AG04450 (cell line): ENCODE measurements at regions not wholly inside any gene's neighbourhood (a gene's known extent, or its start where the extent isn't known, plus 50 kb on each side); places are given as distances from the start of the nearest gene placed in this dataset.

ENCODE experiments used
- CTCF ChIA-PET: fragments of 300-600, 350-600 bp; formaldehyde crosslinking; extraction: SDS; loops from one replicate; lab custom pipeline; 2022; ENCODE audit warnings: antibody characterized with exemption, inconsistent platforms; lab: Charles Lee
- POLR2A ChIA-PET: fragments of 350-600 bp; formaldehyde crosslinking; extraction: SDS; loops from one replicate; lab custom pipeline; 2021; ENCODE audit warnings: antibody characterized with exemption, inconsistent platforms; lab: Yijun Ruan, JAX
- DNase-seq: peaks from one replicate; pipeline ENCODE4 v3.0.0-alpha.2; 2011; ENCODE audit warnings: low read depth, low spot score
- H3K27ac ChIP-seq: one replicate; pipeline ENCODE4 v1.5.1; 2012; ENCODE audit warnings: low read depth, low read length, control low read depth
- H3K27me3 ChIP-seq: one replicate; pipeline ENCODE4 v1.6.0; 2012; ENCODE audit warnings: low read length; ENCODE audit not compliant: control insufficient read depth, insufficient read depth
- H3K4me3 ChIP-seq: 2 replicates; pipeline ENCODE4 v1.5.1; 2011; ENCODE audit warnings: mild to moderate bottlenecking, low read depth, low read length, control low read depth
- H3K9me3 ChIP-seq: 2 replicates; pipeline ENCODE4 v1.5.1; 2012; ENCODE audit warnings: low read length; ENCODE audit not compliant: control insufficient read depth, insufficient read depth
- TF ChIP-seq, protein P1 (sequence below): IDR thresholded peaks from 2 replicates; pipeline ENCODE4 v1.5.1; 2011; ENCODE audit warnings: low read depth, low read length, control low read depth, inconsistent platforms

GRCh38 chr2:220263300-220263699 lies 635.9 kb downstream of the SLC4A3 start:
- TF ChIP-seq, protein P1, sequence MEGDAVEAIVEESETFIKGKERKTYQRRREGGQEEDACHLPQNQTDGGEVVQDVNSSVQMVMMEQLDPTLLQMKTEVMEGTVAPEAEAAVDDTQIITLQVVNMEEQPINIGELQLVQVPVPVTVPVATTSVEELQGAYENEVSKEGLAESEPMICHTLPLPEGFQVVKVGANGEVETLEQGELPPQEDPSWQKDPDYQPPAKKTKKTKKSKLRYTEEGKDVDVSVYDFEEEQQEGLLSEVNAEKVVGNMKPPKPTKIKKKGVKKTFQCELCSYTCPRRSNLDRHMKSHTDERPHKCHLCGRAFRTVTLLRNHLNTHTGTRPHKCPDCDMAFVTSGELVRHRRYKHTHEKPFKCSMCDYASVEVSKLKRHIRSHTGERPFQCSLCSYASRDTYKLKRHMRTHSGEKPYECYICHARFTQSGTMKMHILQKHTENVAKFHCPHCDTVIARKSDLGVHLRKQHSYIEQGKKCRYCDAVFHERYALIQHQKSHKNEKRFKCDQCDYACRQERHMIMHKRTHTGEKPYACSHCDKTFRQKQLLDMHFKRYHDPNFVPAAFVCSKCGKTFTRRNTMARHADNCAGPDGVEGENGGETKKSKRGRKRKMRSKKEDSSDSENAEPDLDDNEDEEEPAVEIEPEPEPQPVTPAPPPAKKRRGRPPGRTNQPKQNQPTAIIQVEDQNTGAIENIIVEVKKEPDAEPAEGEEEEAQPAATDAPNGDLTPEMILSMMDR: no peak
- Histone ChIP-seq H3K4me3 (no peak overlapping the region), H3K27me3 (no peaks in the 10 kb centered on the region), H3K27ac (no peak overlapping the region), H3K9me3 (peaks cover 2% of the 10 kb centered on the region; the same call in 1 of the 2 replicates)
- ChIA-PET CTCF (no interaction called here), POLR2A (no interaction called here)
- no peak for DNase-seq

DNA sequence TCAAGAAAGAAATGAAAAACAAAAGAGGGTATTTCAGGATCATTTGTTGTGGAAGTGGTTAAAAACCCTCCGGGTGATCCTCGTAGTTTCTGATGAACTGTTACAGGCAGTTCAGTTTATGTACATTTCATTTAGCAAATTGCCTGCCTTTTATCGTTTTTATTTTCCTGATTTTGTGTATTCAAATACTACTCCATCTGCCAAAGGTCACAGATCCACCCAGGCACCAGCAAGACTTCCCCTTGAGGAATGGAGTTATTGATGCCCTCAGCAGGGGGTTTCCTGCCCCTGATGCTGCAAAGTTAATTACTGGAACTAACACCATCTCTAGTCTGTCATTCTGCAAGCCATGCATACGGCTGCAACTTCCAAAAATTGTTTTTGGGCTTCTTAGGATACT lies 641.9 kb downstream of the SLC4A3 start:
- DNase-seq: no peak
- peaks cover 2% of the 10 kb centered on the region; the same call in 1 of the 2 replicates for H3K9me3 ChIP-seq
- no peak overlapping the region for H3K4me3 ChIP-seq
- POLR2A ChIA-PET: no interaction called here
- TF ChIP-seq, protein P1: no peak
- H3K27ac ChIP-seq: no peak overlapping the region
- CTCF ChIA-PET: no interaction called here
- H3K27me3 ChIP-seq: no peaks in the 10 kb centered on the region

GRCh38 chr2:220270481-220271070 lies 643.1 kb downstream of the SLC4A3 start:
- H3K9me3 ChIP-seq: peaks cover 2% of the 10 kb centered on the region; the same call in 1 of the 2 replicates
- H3K4me3 ChIP-seq: no peak overlapping the region
- TF ChIP-seq, protein P1: no peak
- H3K27ac ChIP-seq: no peak overlapping the region
- H3K27me3 ChIP-seq: no peaks in the 10 kb centered on the region
- POLR2A ChIA-PET: interaction anchor here (0.7 kb wide), 1 partner anchor 133 kb away, joined by 7 read pairs; no protein-coding TSS in a partner anchor
- CTCF ChIA-PET: interaction anchor here (0.6 kb wide), 1 partner anchor 418 kb away, joined by 3 read pairs; no protein-coding TSS in a partner anchor
- DNase-seq: no peak

DNA sequence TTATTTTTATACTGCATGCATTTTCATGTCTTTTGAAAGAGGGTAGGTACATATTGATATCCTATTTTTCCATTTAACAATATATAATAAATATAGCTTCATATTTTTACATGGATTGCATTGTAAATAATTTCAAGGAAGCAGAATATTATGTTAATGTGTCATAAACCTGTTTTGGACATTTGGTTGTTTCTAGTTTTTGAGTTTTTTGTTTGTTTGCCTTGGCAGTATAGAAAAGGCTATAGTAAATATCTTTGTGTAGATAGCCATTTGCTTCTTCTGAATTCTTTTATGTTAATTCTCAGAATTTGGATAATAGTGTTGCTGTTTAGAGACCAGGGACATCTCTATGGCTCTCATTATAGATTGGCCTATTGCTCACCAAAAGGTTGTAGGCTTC lies 645.2 kb downstream of the SLC4A3 start:
- Histone ChIP-seq H3K4me3 (no peak overlapping the region), H3K27ac (no peak overlapping the region), H3K27me3 (no peaks in the 10 kb centered on the region), H3K9me3 (no peaks in the 10 kb centered on the region)
- ChIA-PET POLR2A (no interaction called here), CTCF (no interaction called here)
- no peak for DNase-seq
- TF ChIP-seq, protein P1: no peak

DNA sequence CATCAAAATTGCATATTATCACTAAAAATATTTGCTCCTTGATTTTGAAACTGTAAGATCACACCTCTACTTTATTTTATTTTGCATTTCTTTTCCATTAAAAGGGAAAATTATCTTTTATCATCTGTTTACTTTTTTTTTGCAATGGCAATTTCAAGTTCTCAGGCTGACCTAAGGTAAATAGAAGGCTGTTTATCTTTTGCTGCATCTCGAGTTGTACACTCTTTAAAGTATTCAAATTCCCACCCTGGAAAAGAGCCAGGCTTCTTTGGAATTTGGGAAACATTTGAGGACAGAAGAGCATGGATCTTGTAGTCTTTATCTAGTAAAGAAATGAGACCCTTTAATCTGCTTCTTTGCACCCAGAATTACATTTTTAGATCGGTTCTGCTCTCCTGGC lies 645.7 kb downstream of the SLC4A3 start:
- TF ChIP-seq, protein P1: no peak
- Histone ChIP-seq H3K27me3 (no peaks in the 10 kb centered on the region), H3K4me3 (no peak overlapping the region), H3K9me3 (no peaks in the 10 kb centered on the region), H3K27ac (no peak overlapping the region)
- ChIA-PET CTCF (interaction anchor here (1.4 kb wide), 1 partner anchor 12 kb away, joined by 5 read pairs; no protein-coding TSS in a partner anchor), POLR2A (no interaction called here)
- no peak for DNase-seq
